DND-41 (cell line): ENCODE measurements at regions not wholly inside any gene's neighbourhood (a gene's known extent, or its start where the extent isn't known, plus 50 kb on each side); places are given as distances from the start of the nearest gene placed in this dataset.

ENCODE experiments used
- ATAC-seq: fragments of 200-7000 bp; cut with Tn5 transposase; 3 replicates; pipeline ENCODE4 v1.9.1; 2021; ENCODE audit warnings: low read depth; ENCODE audit not compliant: insufficient read depth
- DNase-seq: peaks from one replicate; pipeline ENCODE4 v3.0.0-alpha.2; 2020
- H2AFZ ChIP-seq: 2 replicates; pipeline ENCODE4 v1.6.0; 2012; ENCODE audit warnings: low read depth, low read length
- H3K27ac ChIP-seq: 2 replicates; pipeline ENCODE4 v1.5.1; 2012; ENCODE audit warnings: low read length, inconsistent platforms
- H3K27me3 ChIP-seq: fragments of 200-600 bp; sonication (generic); 2 replicates; pipeline ENCODE4 v1.6.0; 2012; ENCODE audit warnings: low read length, mild to moderate bottlenecking, inconsistent platforms; ENCODE audit not compliant: insufficient read depth, poor library complexity
- H3K36me3 ChIP-seq: 2 replicates; pipeline ENCODE4 v1.5.1; 2012; ENCODE audit warnings: low read length, inconsistent platforms; ENCODE audit not compliant: insufficient read depth
- H3K4me1 ChIP-seq: 2 replicates; pipeline ENCODE4 v1.5.1; 2012; ENCODE audit warnings: mild to moderate bottlenecking, low read length; ENCODE audit not compliant: insufficient read depth
- H3K4me2 ChIP-seq: 2 replicates; pipeline ENCODE4 v1.6.0; 2012; ENCODE audit warnings: mild to moderate bottlenecking, moderate library complexity, low read length, inconsistent platforms; ENCODE audit not compliant: insufficient read depth
- H3K4me3 ChIP-seq, 2 experiments: fragments of 200-600 bp in 1 of 2; shearing (Covaris generic) in 1 of 2; 2 replicates each; pipeline ENCODE4 v1.5.1; 2012 to 2016; ENCODE audit warnings: inconsistent platforms in 2 of 2, low read length in 2 of 2, mild to moderate bottlenecking in 2 of 2, low read depth in 1 of 2, moderate library complexity in 1 of 2
- H3K79me2 ChIP-seq: 2 replicates; pipeline ENCODE4 v1.6.0; 2012; ENCODE audit warnings: low read length, inconsistent platforms; ENCODE audit not compliant: insufficient read depth
- H3K9ac ChIP-seq: 2 replicates; pipeline ENCODE4 v1.6.0; 2012; ENCODE audit warnings: low read depth, mild to moderate bottlenecking, inconsistent platforms, low read length, moderate library complexity
- H3K9me3 ChIP-seq: 2 replicates; pipeline ENCODE4 v1.5.1; 2012; ENCODE audit warnings: low read length, moderate library complexity, mild to moderate bottlenecking, inconsistent platforms; ENCODE audit not compliant: insufficient read depth, severe bottlenecking
- H4K20me1 ChIP-seq: 2 replicates; pipeline ENCODE4 v1.6.0; 2012; ENCODE audit warnings: low read length; ENCODE audit not compliant: insufficient read depth
- EZH2 ChIP-seq: IDR thresholded peaks from 3 replicates; pipeline ENCODE4 v1.6.1; 2012; ENCODE audit warnings: borderline replicate concordance, low read depth, mild to moderate bottlenecking, moderate library complexity, low read length, inconsistent platforms; ENCODE audit not compliant: severe bottlenecking
- TF ChIP-seq, protein P1 (sequence below): IDR thresholded peaks from 2 replicates; pipeline ENCODE4 v1.5.1; 2012; ENCODE audit warnings: borderline replicate concordance, low read length, moderate library complexity, mild to moderate bottlenecking; ENCODE audit not compliant: poor library complexity, severe bottlenecking; ENCODE audit errors: extremely low read depth

DNA sequence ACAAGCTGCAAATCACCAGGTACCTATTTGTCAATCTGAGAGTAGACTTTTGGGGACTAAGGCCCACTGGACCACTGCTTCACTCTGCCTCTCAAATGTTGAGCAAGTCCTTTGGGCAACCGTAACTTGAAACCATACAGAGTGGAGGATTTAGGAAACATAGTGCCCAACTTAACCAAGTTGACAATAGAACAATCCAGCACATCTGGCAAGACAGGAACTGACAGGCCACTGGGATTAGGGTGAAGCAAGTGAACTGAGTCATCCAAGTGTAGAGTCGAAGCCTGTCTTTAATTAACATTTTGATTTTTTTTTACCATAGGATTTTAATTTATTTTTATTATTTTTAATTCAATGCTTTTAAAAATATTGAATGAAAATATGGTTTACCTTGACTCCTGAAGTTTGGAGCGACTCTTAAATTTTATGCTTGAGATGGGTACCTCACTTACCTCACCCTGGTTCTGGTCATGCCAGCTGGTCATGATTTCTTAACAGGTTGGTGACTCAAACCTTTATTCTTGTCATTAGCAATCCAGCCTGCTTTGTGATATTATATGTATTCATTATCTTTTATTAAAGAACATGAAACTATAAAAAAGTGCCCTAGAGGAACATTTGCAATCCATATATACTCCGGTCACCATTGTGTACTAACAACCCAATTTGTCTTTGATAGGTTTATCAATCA, 312.1 kb upstream of the DEFB112 start:
- H3K36me3 ChIP-seq: no peaks in the 10 kb centered on the region
- no peaks in the 10 kb centered on the region for H3K9me3 ChIP-seq
- no peaks in the 10 kb centered on the region for H3K27me3 ChIP-seq
- no peak overlapping the region for H2AFZ ChIP-seq
- ATAC-seq: no peak
- no peak overlapping the region for H3K27ac ChIP-seq
- TF ChIP-seq, protein P1, sequence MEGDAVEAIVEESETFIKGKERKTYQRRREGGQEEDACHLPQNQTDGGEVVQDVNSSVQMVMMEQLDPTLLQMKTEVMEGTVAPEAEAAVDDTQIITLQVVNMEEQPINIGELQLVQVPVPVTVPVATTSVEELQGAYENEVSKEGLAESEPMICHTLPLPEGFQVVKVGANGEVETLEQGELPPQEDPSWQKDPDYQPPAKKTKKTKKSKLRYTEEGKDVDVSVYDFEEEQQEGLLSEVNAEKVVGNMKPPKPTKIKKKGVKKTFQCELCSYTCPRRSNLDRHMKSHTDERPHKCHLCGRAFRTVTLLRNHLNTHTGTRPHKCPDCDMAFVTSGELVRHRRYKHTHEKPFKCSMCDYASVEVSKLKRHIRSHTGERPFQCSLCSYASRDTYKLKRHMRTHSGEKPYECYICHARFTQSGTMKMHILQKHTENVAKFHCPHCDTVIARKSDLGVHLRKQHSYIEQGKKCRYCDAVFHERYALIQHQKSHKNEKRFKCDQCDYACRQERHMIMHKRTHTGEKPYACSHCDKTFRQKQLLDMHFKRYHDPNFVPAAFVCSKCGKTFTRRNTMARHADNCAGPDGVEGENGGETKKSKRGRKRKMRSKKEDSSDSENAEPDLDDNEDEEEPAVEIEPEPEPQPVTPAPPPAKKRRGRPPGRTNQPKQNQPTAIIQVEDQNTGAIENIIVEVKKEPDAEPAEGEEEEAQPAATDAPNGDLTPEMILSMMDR: no peak
- TF ChIP-seq EZH2: no peak
- DNase-seq: no peak
- H3K9ac ChIP-seq: no peak overlapping the region
- H3K4me1 ChIP-seq: no peaks in the 10 kb centered on the region
- no peaks in the 10 kb centered on the region for H4K20me1 ChIP-seq
- no peaks in the 10 kb centered on the region for H3K79me2 ChIP-seq
- no peak overlapping the region for H3K4me2 ChIP-seq
- no peak overlapping the region for H3K4me3 ChIP-seq

DNA sequence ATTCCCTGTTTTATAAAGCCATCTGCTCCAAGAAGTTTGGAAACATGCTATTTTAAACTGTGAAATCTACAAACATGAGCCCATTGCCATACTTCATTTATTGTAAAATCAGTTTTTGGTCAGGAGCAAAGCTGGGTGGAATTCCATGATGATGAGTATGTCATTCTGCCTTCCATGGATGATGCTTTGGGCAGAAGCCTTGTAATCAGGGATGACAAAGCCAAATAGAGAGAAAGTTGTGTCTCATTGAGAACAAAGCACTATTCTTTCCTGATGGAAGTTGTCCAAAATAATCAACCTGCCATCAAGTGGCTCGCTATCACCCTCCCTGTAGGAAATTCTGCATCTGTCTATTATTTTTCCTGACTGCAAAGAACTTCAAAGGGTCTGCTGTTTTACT, 313.0 kb upstream of the DEFB112 start:
- Histone ChIP-seq H4K20me1 (no peaks in the 10 kb centered on the region), H2AFZ (no peak overlapping the region)
- DNase-seq: no peak

DNA sequence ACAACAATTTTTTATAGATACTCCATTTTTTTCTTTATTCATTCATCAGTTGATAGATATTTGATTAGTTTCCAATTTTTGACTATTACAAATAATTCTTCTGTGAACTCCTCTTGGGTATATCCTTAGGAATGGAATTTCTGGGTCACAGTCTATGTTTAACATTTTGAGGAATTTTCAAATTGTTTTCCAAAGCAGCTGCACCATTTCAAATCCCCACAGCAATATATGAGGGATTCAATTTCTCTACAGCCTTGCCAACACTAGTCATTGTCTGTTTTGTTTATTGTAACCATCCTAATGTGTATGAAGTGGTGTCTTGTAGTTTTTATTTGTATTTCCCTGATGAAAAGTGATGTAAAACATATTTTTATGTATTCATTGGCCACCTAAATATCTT, 320.3 kb upstream of the DEFB112 start:
- no peak overlapping the region for H3K9ac ChIP-seq
- no peak overlapping the region for H3K4me3 ChIP-seq
- H3K4me2 ChIP-seq: no peak overlapping the region
- no peaks in the 10 kb centered on the region for H3K36me3 ChIP-seq
- no peak for ATAC-seq
- H4K20me1 ChIP-seq: no peaks in the 10 kb centered on the region
- H3K27ac ChIP-seq: no peak overlapping the region
- no peak overlapping the region for H2AFZ ChIP-seq
- H3K9me3 ChIP-seq: no peaks in the 10 kb centered on the region
- H3K27me3 ChIP-seq: no peaks in the 10 kb centered on the region
- H3K79me2 ChIP-seq: no peaks in the 10 kb centered on the region
- H3K4me1 ChIP-seq: no peaks in the 10 kb centered on the region
- DNase-seq: no peak
- TF ChIP-seq, protein P1: no peak
- TF ChIP-seq EZH2: no peak

More for the DNA sequence above, 313.0 kb upstream of the DEFB112 start:
- no peaks in the 10 kb centered on the region for H3K4me1 ChIP-seq
- TF ChIP-seq, protein P1: no peak
- no peak for TF ChIP-seq EZH2
- no peak overlapping the region for H3K27ac ChIP-seq
- ATAC-seq: no peak
- H3K4me3 ChIP-seq: no peak overlapping the region
- no peaks in the 10 kb centered on the region for H3K9me3 ChIP-seq
- H3K79me2 ChIP-seq: no peaks in the 10 kb centered on the region
- H3K9ac ChIP-seq: no peak overlapping the region
- no peaks in the 10 kb centered on the region for H3K36me3 ChIP-seq
- no peak overlapping the region for H3K4me2 ChIP-seq
- H3K27me3 ChIP-seq: no peaks in the 10 kb centered on the region
